ENCODE measurements at regions not wholly inside any gene's neighbourhood (a gene's known extent, or its start where the extent isn't known, plus 50 kb on each side); places are given as distances from the start of the nearest gene placed in this dataset.
"Not testable (repeated sequence)": the region's sequence is repeated elsewhere in the genome, so short reads cannot be mapped to it uniquely, and the experiment has no call there.

- intact Hi-C loops (cut with DNase I) = no loop called here
- no peak for DNase-seq
- no peak for ATAC-seq
Observed at GRCh38 chr5:120808606-120809005, 344.5 kb downstream of the PRR16 start.

GRCh38 chr5:120813551-120813950 lies 349.5 kb downstream of the PRR16 start:
- intact Hi-C loops (cut with DNase I) = no loop called here
- ATAC-seq (no peak), DNase-seq (no peak)

GRCh38 chr5:120817044-120817985 lies 353.2 kb downstream of the PRR16 start:
- ATAC-seq = no peak
- DNase-seq = no peak
- intact Hi-C loops (cut with DNase I) = loop anchor here in 1 of 2 donors (5.0 kb wide), 1 partner anchor 1055 kb away; no protein-coding TSS in a partner anchor

GRCh38 chr5:120818128-120818527 lies 354.0 kb downstream of the PRR16 start:
- no peak for ATAC-seq
- intact Hi-C loops (cut with DNase I) = loop anchor here in 1 of 2 donors (5.0 kb wide), 1 partner anchor 1054 kb away; no protein-coding TSS in a partner anchor

GRCh38 chr5:120823328-120823727 lies 359.2 kb downstream of the PRR16 start:
- ATAC-seq (no peak), DNase-seq (no peak)
- intact Hi-C loops (cut with DNase I) = no loop called here

More at GRCh38 chr5:120818128-120818527, 354.0 kb downstream of the PRR16 start:
- DNase-seq = no peak

- DNase-seq; ATAC-seq; intact Hi-C loops (cut with DNase I): not testable (repeated sequence)
Observed at GRCh38 chr5:120831646-120832045, 367.5 kb downstream of the PRR16 start.

GRCh38 chr5:120841830-120842229 lies 377.7 kb downstream of the PRR16 start:
- no peak for ATAC-seq
- intact Hi-C loops (cut with DNase I) = no loop called here
- DNase-seq = no peak

GRCh38 chr5:120843390-120843980 lies 379.4 kb downstream of the PRR16 start:
- intact Hi-C loops (cut with DNase I) = no loop called here
- ATAC-seq = no peak

GRCh38 chr5:120848883-120849282 lies 384.8 kb downstream of the PRR16 start:
- intact Hi-C loops (cut with DNase I) = no loop called here
- ATAC-seq (no peak), DNase-seq (no peak)

More at GRCh38 chr5:120843390-120843980, 379.4 kb downstream of the PRR16 start:
- DNase-seq = no peak

GRCh38 chr5:120852222-120852860 lies 388.2 kb downstream of the PRR16 start:
- intact Hi-C loops (cut with DNase I) = no loop called here
- no peak for DNase-seq
- ATAC-seq = no peak

- intact Hi-C loops (cut with DNase I) = no loop called here
- DNase-seq (no peak), ATAC-seq (no peak)
Observed at GRCh38 chr5:120866997-120867396, 402.9 kb downstream of the PRR16 start.

GRCh38 chr5:120869831-120870230 lies 405.7 kb downstream of the PRR16 start:
- ATAC-seq = no peak
- intact Hi-C loops (cut with DNase I) = no loop called here
- no peak for DNase-seq

GRCh38 chr5:120872297-120872696 lies 408.2 kb downstream of the PRR16 start:
- intact Hi-C loops (cut with DNase I) = no loop called here
- DNase-seq (no peak), ATAC-seq (no peak)

- ATAC-seq = no peak
- intact Hi-C loops (cut with DNase I) = no loop called here
- DNase-seq = no peak
Observed at GRCh38 chr5:120873083-120873482, 409.0 kb downstream of the PRR16 start.

GRCh38 chr5:120874081-120874862 lies 410.2 kb downstream of the PRR16 start:
- intact Hi-C loops (cut with DNase I) = no loop called here
- ATAC-seq (no peak), DNase-seq (no peak)

GRCh38 chr5:120882038-120882775 lies 418.1 kb downstream of the PRR16 start:
- intact Hi-C loops (cut with DNase I) = no loop called here
- ATAC-seq (no peak), DNase-seq (no peak)

GRCh38 chr5:120886351-120886860 lies 422.3 kb downstream of the PRR16 start:
- ATAC-seq (no peak), DNase-seq (no peak)
- intact Hi-C loops (cut with DNase I) = no loop called here

GRCh38 chr5:120895660-120896059 lies 431.6 kb downstream of the PRR16 start:
- intact Hi-C loops (cut with DNase I) = no loop called here
- ATAC-seq = no peak
- DNase-seq = no peak

All from left cardiac atrium (tissue), 4 donors.